ENCODE measurements at regions not wholly inside any gene's neighbourhood (a gene's known extent, or its start where the extent isn't known, plus 50 kb on each side); places are given as distances from the start of the nearest gene placed in this dataset.

- no peak for DNase-seq
Observed at GRCh38 chr18:27619090-27619772, 434.1 kb upstream of the CHST9 start.

GRCh38 chr18:27616324-27616723 is 431.2 kb upstream of the CHST9 start:
- DNase-seq, result no peak

GRCh38 chr18:27614951-27615844 is 430.1 kb upstream of the CHST9 start:
- no peak for DNase-seq

GRCh38 chr18:27609221-27609620 is 424.1 kb upstream of the CHST9 start:
- DNase-seq, result no peak

- no peak for DNase-seq
Observed at GRCh38 chr18:27608742-27609141, 423.6 kb upstream of the CHST9 start.

GRCh38 chr18:27608174-27608573 is 423.1 kb upstream of the CHST9 start:
- no peak for DNase-seq

GRCh38 chr18:27606741-27607140 is 421.6 kb upstream of the CHST9 start:
- DNase-seq, result no peak

- peak; percentile 8 to 47 for DNase-seq
Observed at GRCh38 chr18:27605107-27605834, 420.2 kb upstream of the CHST9 start.

GRCh38 chr18:27604583-27604982 is 419.5 kb upstream of the CHST9 start:
- no peak for DNase-seq

GRCh38 chr18:27602092-27602491 is 417.0 kb upstream of the CHST9 start:
- no peak for DNase-seq

GRCh38 chr18:27600245-27600644 is 415.1 kb upstream of the CHST9 start:
- DNase-seq, result no peak

- DNase-seq, result peak; percentile 2 to 19
Observed at GRCh38 chr18:27599202-27599829, 414.2 kb upstream of the CHST9 start.

- no peak for DNase-seq
Observed at GRCh38 chr18:27595113-27595838, 410.2 kb upstream of the CHST9 start.

GRCh38 chr18:27585602-27586173 is 400.6 kb upstream of the CHST9 start:
- DNase-seq, result no peak

- DNase-seq, result no peak
Observed at GRCh38 chr18:27583466-27583865, 398.4 kb upstream of the CHST9 start.

- no peak for DNase-seq
Observed at GRCh38 chr18:27582760-27583412, 397.8 kb upstream of the CHST9 start.

GRCh38 chr18:27581296-27581904 is 396.3 kb upstream of the CHST9 start:
- no peak for DNase-seq

GRCh38 chr18:27579364-27579763 is 394.3 kb upstream of the CHST9 start:
- no peak for DNase-seq

- DNase-seq, result no peak
Observed at GRCh38 chr18:27577752-27578151, 392.6 kb upstream of the CHST9 start.

- no peak for DNase-seq
Observed at GRCh38 chr18:27577265-27577664, 392.2 kb upstream of the CHST9 start.

GRCh38 chr18:27567434-27567833 is 382.3 kb upstream of the CHST9 start:
- no peak for DNase-seq
